ENCODE measurements at regions not wholly inside any gene's neighbourhood (a gene's known extent, or its start where the extent isn't known, plus 50 kb on each side); places are given as distances from the start of the nearest gene placed in this dataset.

DNA sequence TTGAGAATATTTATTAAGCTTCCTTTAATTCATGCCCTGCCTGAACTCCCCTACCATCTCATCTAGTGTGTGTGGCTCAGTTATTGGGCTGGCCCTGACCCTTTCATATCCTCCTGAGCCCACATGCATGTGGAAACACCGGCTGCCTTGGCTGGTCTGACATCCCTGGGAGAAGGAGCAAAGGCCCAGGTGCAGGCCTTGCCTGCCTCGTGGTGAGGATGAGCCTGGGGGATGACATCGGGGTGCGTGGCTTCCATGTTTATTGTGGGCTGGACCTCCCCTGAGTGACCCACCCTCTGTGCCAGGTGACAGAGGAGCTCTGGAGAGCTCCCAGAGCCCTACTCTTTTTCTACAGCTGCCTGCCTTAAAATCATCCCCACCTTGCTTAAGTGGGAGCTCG is 69.1 kb downstream of the FOXA2 start:
- Histone ChIP-seq H4K20me1 (ENCODE audit: control insufficient read depth, insufficient read depth, low read depth, low read length) (no peaks in the 10 kb centered on the region), H3K4me1 (ENCODE audit: control insufficient read depth, low read length) (no peaks in the 10 kb centered on the region), H3K9me3 (ENCODE audit: control insufficient read depth, insufficient read depth, low read length) (no peaks in the 10 kb centered on the region), H3K27ac (ENCODE audit: low read depth, low read length) (no peak overlapping the region), H3K36me3 (ENCODE audit: control insufficient read depth, low read length) (no peaks in the 10 kb centered on the region), H3F3A (ENCODE audit: control insufficient read depth, insufficient read depth) (no peaks in the 10 kb centered on the region), H3K9me2 (replicated peaks; ENCODE audit: control insufficient read depth, low read length) (no peaks in the 10 kb centered on the region), H3K79me2 (ENCODE audit: control insufficient read depth, low read length) (no peaks in the 10 kb centered on the region), H3K4me2 (ENCODE audit: low read length) (no peak overlapping the region), H3K27me3 (ENCODE audit: control insufficient read depth, low read length) (no peaks in the 10 kb centered on the region), H3K4me3 (ENCODE audit: low read length) (no peak overlapping the region)
- no peak for TF ChIP-seq EZH2phosphoT487 (IDR thresholded peaks at IDR 0.05; ENCODE audit: borderline replicate concordance, low read length)
- TF ChIP-seq, protein P1, sequence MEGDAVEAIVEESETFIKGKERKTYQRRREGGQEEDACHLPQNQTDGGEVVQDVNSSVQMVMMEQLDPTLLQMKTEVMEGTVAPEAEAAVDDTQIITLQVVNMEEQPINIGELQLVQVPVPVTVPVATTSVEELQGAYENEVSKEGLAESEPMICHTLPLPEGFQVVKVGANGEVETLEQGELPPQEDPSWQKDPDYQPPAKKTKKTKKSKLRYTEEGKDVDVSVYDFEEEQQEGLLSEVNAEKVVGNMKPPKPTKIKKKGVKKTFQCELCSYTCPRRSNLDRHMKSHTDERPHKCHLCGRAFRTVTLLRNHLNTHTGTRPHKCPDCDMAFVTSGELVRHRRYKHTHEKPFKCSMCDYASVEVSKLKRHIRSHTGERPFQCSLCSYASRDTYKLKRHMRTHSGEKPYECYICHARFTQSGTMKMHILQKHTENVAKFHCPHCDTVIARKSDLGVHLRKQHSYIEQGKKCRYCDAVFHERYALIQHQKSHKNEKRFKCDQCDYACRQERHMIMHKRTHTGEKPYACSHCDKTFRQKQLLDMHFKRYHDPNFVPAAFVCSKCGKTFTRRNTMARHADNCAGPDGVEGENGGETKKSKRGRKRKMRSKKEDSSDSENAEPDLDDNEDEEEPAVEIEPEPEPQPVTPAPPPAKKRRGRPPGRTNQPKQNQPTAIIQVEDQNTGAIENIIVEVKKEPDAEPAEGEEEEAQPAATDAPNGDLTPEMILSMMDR (IDR thresholded peaks at IDR 0.05; ENCODE audit: low read depth, low read length, poor library complexity, severe bottlenecking), result no peak

- Histone ChIP-seq H3K27ac (ENCODE audit: low read depth, low read length) (no peak overlapping the region), H3K4me1 (ENCODE audit: control insufficient read depth, low read length) (no peaks in the 10 kb centered on the region), H3K36me3 (ENCODE audit: control insufficient read depth, low read length) (no peaks in the 10 kb centered on the region), H3K27me3 (ENCODE audit: control insufficient read depth, low read length) (no peaks in the 10 kb centered on the region), H3K79me2 (ENCODE audit: control insufficient read depth, low read length) (no peaks in the 10 kb centered on the region), H3F3A (ENCODE audit: control insufficient read depth, insufficient read depth) (no peaks in the 10 kb centered on the region), H3K4me3 (ENCODE audit: low read length) (no peak overlapping the region), H3K4me2 (ENCODE audit: low read length) (no peak overlapping the region), H3K9me2 (replicated peaks; ENCODE audit: control insufficient read depth, low read length) (no peaks in the 10 kb centered on the region), H3K9me3 (ENCODE audit: control insufficient read depth, insufficient read depth, low read length) (no peaks in the 10 kb centered on the region), H4K20me1 (ENCODE audit: control insufficient read depth, insufficient read depth, low read depth, low read length) (no peaks in the 10 kb centered on the region)
- TF ChIP-seq, protein P1 (IDR thresholded peaks at IDR 0.05; ENCODE audit: low read depth, low read length, poor library complexity, severe bottlenecking), result no peak
- no peak for TF ChIP-seq EZH2phosphoT487 (IDR thresholded peaks at IDR 0.05; ENCODE audit: borderline replicate concordance, low read length)
These were observed 70.8 kb downstream of the FOXA2 start for GRCh38 chr20:22513574-22513973.

- Histone ChIP-seq H3K79me2 (ENCODE audit: control insufficient read depth, low read length) (no peaks in the 10 kb centered on the region), H3K36me3 (ENCODE audit: control insufficient read depth, low read length) (no peaks in the 10 kb centered on the region), H3K27me3 (ENCODE audit: control insufficient read depth, low read length) (no peaks in the 10 kb centered on the region), H3K4me3 (ENCODE audit: low read length) (no peak overlapping the region), H3K9me3 (ENCODE audit: control insufficient read depth, insufficient read depth, low read length) (no peaks in the 10 kb centered on the region), H3K27ac (ENCODE audit: low read depth, low read length) (no peak overlapping the region), H3K4me1 (ENCODE audit: control insufficient read depth, low read length) (no peaks in the 10 kb centered on the region), H3K9me2 (replicated peaks; ENCODE audit: control insufficient read depth, low read length) (no peaks in the 10 kb centered on the region), H3K4me2 (ENCODE audit: low read length) (no peak overlapping the region), H3F3A (ENCODE audit: control insufficient read depth, insufficient read depth) (no peaks in the 10 kb centered on the region), H4K20me1 (ENCODE audit: control insufficient read depth, insufficient read depth, low read depth, low read length) (no peaks in the 10 kb centered on the region)
- TF ChIP-seq EZH2phosphoT487 (IDR thresholded peaks at IDR 0.05; ENCODE audit: borderline replicate concordance, low read length), result no peak
- TF ChIP-seq, protein P1 (IDR thresholded peaks at IDR 0.05; ENCODE audit: low read depth, low read length, poor library complexity, severe bottlenecking), result no peak
These were observed 71.4 kb downstream of the FOXA2 start for GRCh38 chr20:22512911-22513489.

Data from DOHH2 (cell line).